NCI-H446 treated with DMSO at 0.1 percent for 48 hours (cell line): ENCODE measurements at regions not wholly inside any gene's neighbourhood (a gene's known extent, or its start where the extent isn't known, plus 50 kb on each side); places are given as distances from the start of the nearest gene placed in this dataset.

Source experiments
- DNase-seq: peaks from one replicate; lab custom pipeline; 2025; lab: John Stamatoyannopoulos, UW

DNA sequence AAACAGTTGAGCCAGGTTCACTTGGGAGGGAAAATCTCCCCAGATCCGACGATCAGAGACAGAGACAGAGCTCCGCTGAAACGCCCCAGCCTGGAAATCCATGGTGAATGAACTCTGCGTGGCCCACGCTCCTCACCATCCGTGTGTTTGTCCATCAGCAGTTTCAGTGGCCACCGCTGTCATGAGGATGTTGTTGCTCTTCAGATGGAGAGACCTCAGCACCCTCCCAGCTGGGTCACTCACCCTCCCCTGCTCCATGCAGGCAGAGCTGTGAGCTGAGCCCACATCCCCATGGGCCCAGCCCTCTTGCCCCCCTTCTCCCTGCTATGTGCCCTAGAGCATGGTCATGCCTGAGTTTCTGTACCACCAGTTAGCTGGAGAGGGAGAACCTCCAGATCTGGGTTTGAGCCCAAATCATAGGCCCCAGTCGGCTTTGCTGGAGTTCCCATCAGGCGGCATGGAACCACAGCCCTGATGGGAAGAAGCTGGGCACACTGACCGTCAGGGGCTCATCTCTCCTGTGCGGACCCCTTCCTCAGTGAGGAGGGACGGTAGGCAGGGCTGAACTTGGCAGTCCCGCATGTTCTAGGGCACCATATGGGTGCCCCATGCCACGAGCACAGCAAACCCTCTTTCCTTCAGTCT lies 154.4 kb upstream of the COL5A1 start:
- DNase-seq: no peak

DNA sequence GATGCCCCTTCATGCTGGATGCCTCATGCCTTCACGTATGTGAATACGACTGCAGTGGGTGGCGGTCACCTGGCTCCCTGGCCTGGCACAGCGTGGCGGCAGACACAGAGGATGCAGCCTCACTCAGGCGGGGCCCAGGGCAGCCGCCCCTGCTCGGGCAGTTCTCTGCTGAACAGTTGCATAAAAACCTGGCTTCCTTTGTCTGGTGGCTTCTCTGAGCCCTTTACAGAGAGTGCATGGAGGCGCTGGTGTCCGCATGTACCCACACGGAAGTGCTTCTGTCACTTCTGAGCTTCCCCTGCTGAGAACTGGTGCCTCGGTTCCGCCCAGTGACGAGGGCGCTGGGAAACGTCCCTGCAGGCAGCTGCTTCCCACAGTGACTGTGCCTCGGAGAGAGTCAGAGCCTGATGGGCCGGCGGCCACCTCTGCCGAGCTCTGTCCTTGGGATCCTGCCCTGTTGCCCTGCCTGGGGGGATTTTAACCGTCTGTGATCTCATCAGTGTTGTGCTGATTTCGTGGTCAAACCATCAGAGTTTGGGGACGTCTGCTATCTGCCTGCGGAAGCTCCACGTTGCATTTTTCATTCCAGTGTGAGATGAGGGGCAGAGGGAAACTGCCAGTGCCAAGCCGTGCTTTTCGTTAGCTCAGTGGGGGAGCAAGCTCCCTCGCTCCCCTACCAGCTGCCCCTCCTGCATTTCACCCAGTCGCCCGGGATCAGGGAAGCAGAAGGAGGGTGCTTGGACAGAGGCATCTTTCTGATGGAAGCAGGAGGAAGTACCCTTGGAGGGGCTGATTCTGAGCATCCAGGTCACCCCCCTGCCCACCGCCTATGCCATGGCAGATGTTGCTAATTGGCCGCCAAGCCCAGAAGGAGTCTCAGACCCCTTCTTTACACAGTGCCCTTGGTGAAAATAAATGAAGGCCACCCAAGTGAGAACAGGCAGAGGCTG lies 153.0 kb upstream of the COL5A1 start:
- no peak for DNase-seq

DNA sequence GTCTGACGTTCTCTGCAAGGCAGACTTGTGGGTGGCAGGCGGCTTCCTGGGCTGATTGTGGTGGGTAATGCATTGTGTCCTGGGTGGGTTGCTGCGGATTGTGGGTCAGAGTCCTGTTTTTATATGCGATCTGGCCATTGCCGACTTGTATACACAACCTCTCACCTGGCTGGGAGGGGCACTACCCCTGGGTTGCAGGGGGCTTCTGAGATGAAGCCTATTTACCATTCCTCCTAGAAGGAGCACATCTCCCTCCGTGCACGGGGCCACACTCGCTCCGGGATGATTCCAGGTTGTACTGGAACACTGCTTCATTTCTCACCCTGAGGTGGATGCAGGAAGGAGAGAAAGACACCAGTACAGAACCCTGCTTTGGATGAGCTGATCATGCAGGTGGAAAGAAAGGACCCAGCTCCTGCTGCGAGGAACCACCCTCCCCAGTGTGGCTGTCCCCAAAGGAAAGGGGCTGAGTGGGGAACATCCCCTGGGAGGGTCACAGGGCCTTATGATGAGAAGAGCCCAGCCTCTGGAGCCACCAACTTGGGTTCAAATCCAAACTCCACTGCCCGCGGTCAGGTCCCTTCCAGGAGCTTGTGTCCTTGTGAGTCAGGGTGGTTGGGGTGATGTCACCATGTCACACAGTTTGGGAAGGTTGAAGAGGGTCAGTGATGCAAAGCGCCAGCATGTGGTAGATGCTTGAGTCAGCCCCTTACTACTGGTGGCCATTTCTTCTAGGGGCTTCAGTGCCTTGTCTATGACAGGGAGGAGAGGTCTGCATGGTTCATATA lies 151.8 kb upstream of the COL5A1 start:
- no peak for DNase-seq

DNA sequence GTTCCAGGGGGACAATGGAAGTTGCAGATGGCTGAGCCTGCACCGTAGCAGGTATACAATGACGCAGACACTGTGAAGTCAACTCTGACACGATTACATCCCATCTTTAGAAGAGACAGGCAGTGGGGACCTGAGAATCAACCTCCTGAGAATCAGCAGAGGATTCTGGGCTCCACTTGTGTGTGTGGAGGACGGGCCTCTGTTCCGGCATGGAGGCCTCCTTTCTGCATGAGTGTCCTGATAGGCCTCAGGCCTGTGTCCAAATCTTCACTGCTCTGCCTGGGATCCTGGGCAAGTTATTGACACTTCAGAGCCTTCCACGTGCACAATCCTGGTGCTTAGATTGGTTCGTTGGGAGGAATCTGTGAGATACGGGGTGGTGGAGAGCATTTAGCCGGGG lies 151.2 kb upstream of the COL5A1 start:
- no peak for DNase-seq

DNA sequence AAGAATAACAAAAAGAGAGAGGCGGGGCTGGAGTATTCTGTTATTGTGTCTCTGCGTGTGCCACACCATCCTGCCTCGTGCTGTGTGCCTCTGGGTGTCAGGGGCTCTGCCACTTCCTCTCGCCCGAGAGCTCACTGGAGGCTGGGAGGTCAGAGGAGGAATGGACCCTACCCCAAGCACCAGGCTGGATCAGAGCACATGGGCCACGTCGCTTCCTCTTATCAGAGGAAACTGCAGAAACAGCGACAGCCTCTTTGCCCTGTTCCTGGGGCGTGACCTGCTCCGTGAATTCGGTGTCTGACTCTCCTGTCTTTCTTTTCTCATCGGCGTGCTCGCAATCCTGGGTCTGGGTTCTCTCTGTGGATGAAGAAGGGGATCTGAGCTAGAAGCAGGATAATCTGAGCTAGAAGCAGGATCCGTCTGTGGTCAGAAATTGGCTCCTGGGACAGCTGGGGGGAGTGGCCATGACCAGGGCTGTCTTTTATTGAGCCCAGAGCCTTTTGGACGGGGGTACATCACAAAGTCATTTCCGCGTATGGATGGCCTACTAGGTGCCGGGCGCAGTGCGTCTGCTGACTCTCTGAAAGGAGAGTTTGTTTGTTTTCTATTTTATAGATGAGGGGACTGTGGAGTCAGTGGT lies 150.3 kb upstream of the COL5A1 start:
- DNase-seq: no peak

DNA sequence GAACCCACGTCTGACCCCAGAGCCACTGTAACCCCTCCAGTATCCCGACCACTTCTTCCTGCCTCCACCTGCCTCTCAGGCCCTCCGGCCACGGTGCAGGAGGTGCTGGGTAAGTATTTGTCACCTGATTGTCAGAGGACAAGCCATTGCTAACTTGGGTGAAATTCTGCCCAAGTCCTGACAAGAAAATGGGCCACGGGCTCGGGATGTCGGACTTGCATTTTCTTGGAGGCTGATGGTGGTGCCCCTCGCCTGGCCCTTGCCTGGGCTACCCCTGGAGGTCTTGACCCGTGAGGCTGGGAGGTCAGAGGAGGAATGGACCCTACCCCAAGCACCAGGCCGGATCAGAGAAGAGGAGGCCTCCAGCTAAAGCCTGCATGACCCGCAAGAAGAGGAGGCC lies 149.7 kb upstream of the COL5A1 start:
- no peak for DNase-seq

DNA sequence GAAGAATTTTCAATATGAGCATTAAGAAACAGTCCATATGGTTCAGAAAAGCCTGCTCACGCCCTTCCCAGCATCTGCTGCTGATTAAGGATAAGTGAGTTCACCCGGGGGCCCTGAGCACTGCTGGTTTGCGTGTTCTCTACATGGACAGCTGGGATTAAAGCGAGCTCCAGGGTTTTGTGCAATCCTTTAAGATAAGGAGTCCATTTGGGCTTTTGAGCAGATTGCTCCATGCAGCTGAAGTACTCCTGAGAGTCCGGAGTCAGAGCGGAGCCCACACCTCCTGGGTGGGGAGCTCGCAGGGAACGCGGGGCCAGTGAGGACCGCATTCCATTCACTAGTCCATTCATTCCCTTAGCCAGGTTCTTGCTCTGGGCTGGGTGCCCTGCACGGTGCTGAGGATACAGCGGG lies 149.3 kb upstream of the COL5A1 start:
- DNase-seq: no peak

DNA sequence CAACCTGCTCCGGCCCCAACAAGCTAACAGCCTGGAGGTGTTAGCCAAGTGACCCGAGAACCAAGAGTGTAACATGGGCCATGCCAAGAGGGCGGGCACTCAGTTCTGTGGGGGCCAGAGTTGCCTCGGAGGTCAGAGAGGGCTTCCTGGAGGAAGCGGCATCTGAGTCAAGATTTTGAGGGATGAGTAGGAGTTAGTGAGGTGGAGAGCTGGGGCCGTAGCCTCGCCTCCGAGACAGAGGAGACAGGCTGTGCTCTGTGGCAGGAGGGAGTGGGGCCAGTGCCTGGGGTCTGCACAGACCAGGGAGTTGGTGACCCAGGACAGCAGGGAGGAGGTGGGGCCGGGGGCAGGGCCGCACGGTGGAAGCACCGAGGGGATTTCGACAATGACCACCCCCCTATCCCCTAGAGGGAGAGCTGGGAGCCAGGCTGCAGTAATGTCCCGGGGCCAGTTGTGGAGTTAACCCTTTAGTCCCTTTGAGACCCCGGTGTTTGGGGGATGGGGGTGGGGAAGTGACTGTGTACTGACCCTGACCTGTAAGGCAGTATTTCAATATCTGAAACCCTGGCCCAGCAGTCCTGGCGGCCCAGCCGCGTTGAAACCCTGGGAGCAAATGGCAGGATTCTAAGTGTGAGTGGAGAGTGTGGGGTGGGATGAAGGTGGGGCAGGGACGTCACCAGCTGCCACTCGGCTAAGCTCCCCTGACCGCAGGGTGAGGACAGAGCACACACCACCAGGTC lies 148.7 kb upstream of the COL5A1 start:
- DNase-seq: no peak

DNA sequence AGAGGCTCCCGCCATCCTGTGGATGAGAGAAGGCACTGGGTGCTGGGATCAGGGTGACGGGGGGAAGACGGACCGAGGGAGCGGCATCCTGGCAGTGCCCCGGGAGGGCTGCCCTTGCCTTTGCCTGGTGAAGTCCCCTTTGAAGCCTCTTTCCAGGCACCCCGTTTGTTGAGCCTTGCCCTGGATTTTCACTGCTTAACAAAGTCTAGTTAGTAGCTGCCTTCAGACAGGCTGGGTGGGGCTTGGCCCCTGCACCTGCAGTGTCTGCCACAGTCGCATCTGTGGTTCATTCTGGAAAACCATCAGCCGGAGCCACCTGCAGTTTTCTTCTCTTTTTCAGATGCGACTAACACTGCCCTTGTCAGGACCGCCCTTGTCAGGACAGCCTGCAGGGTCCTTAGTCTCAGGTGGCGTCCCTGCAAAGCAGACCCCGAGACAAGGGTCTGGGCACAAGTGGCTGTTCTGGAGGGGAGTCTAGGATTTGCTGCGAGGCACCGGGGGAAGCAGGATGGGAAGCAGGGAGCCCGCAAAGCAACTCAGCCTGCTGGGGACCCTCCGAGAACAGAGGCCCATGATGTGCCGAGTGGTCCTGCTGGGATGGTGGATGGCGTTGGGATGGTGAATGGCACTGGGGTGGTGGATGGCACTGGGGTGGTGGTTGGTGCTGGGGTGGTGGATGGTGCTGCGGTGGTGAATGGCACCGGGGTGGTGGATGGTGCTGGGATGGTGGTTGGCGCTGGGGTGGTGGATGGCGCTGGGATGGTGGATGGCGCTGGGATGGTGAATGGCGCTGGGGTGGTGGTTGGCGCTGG lies 147.9 kb upstream of the COL5A1 start:
- no peak for DNase-seq

DNA sequence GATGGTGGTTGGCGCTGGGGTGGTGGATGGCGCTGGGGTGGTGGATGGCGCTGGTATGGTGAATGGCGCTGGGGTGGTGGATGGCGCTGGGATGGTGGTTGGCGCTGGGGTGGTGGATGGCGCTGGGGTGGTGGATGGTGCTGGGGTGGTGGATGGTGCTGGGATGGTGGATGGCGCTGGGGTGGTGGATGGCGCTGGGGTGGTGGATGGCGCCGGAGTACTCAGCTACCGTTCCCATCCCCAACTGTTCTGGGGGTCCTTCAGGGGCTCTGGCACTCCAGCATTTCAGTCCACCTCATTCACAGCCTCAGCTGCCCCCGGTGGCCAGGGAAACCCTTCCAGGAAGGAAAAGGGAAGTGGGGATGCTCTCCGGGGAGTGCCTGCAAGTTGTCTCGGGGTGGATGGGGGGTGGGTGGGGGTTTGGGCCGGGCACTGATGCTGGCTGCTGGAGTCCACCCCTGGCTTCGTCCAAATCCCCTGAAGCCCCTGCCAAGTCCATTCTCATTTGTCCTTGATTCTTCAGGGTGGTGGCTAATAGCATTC lies 147.3 kb upstream of the COL5A1 start:
- no peak for DNase-seq

DNA sequence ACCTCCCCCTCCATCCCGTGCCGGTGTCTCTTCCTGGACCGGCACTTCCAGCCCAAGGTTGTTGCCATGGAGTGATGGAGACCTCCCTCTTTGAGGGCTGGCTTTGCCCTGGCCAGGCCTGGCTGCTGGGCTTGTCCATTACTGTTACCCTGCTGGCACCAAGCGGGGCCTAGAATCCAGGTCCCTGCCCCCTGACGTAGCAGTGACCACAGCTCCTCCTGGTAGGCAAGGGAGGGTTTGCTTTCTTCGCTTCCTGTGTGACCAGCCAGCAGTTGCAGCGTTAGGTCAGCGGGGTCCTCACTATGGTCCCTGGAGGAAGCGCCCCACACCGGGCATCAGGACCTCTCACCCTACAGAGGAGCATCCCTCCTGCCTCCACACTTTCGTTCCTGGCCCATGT lies 146.7 kb upstream of the COL5A1 start:
- DNase-seq: no peak

DNA sequence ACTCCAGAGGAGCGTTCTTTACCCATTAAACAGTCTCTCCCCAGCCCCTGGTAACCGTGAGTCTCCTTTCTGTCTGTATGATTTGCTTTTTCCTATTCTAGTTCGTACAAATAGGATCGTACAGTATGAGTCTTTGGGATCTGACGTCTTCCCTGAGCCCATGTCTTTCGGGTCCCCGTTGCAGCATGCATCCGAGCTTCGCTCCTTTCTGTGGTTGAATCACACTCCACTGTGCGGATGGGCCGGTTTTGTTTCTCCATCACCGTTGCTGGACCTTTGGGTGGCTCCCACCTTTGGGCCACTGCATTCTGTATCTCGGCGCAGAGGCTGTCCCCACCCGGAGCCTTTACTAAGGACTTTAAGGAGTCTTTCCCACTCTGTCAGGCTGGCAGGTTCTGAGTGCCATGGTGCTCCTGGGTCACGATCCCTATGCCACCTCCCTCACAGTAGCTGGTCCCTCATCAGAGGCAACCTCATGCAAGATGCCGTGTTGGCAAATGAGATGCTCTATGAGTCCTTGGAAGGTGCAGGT lies 145.7 kb upstream of the COL5A1 start:
- no peak for DNase-seq

DNA sequence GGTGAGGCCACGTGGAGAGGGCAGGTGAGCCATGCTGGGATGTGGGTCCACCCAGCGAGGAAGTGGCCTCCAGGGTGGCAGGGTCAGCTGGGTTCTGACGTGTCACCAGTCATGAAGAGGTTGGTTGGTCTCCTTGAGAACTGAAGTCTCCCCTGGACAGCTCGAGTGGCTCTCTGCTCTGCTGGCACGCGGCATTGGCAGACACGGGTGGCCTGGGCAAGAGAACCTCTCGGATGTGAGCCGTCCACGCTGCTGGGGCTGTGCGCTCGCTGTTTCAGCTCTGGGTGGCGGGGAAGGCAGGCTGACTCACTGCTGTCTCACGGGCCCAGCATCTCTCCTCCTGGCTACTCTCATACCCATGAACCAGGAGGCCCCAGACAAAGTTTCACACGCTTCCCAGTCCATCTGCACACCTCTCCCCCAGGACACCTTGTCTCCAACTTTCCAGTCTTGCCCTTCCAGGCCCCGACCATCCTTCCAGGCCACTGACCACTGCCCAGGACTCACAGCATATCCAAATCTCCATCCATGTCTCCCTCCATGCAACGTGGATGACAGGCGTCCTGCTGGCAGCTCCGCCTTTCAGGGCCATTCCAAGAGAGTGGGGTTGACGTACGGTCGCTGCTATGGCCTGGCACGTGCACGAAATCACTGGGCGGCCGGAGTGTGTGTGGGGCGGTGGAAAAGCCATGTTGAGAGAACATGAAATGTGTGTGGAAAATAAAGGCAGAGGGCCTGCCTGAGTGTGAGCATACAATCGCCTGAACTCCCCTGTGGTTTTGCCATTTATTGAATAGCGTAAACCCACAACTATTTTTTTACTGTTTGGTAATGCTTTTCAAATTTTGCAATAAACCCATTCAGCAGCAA lies 145.0 kb upstream of the COL5A1 start:
- no peak for DNase-seq

DNA sequence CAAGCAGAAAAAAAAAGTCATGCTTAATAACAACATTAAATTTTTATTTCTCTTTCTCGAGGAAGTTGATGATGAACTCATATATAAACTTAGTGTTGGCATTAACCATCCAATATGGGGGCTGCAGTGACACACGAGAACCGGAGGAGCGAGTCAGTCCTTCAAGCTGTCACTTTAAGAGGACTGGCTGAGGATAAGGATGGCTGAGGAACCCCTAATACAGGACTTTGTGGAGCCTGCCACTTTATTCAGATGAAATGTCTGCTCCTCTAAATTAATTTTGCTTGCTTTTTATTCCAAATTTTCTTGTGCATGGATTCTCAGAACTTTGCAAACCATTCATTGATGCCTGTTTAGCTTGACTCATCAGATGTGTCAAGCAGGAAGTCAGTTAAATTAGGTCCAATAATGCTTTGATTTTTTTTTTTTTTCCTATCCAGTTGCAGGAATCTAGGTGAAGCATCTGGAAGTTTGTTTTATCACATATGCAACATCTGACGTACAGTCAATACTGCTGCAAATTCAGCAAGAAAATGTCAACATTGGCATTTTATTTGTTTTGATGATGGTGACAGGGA lies 144.2 kb upstream of the COL5A1 start:
- DNase-seq: no peak

DNA sequence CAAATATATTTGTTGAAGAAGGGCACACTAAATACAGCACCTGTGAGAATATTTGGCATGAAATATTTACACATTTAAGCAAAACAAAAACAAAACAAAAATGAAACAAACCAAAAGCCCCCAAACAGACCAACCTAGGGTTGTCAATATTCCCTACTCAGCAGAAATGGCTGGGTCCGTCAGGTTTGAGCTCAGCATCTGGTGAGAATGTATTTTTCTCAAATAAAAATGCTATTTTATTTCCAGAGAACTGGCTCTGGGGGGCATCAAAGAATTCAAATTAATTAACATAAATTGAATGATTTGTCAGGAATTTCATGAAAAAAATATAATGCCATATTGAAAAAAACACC lies 142.8 kb upstream of the COL5A1 start:
- DNase-seq: no peak

DNA sequence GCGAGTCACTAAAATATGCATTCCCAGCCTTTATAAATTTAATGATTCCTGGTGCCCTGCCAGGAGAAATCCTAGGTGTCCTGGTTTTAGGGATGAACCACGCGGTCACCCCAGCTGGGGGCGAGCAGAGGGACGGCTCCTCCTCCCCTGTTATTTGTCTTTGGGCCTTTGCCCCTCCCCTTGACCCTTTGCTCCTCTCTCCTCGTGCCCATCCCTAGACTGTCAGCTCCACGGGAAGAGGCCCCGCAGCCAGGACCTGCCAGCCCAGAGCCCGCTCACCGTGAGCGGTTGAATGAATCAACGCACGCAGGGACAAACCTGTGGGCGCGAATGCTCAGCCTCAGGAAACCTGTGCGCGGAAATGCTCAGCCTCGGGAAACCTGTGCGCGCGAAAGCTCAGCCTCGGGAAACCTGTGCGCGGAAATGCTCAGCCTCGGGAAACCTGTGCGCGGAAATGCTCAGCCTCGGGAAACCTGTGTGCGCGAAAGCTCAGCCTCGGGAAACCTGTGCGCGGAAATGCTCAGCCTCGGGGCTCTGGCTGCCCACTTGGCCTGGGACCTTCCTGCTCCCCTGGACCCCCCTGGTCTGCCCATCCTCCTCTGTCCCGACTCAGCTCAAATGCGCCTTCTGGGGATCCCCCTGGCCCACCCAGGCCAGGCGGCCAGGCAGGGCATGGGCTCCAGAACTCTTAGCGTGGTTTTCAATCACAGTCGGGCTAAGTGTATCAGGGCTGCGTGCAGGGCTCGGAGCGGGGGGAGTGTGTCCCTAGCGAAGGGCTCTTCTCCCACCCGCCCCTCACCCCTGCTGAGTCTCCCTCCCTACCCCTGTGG lies 140.5 kb upstream of the COL5A1 start:
- no peak for DNase-seq

DNA sequence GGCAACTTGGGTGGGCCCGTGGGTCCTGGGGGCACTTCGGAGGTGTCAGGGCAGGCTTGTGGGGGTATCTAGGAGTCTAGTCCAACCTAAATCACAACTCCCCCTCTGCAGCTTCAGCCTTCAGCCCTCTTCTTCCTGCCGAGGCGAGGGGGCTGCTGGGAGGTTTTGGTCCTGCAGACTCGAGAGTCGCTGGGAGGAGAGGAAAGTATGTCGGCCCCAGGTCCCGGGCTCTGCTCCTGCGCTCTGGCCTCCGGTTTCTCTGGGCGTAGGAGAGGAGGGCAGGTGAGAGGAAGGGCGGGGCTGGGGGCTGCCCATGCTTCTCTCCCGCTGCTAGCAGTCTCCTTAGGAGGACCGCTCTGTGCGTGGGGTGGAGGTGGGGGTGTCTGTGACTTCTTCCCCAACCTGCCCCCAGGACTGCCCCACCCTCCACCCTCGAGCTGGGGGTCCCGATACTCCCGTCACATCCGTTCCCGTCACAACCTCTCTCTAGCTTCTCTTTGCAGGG lies 139.8 kb upstream of the COL5A1 start:
- DNase-seq: no peak
